ENCODE measurements at regions not wholly inside any gene's neighbourhood (a gene's known extent, or its start where the extent isn't known, plus 50 kb on each side); places are given as distances from the start of the nearest gene placed in this dataset.

- H3K27ac ChIP-seq (ENCODE audit: low read depth, low read length), result no peak overlapping the region
- H3K56ac ChIP-seq (replicated peaks; ENCODE audit: insufficient read length, low read depth, low read length), result no peak overlapping the region
- H2AK5ac ChIP-seq (ENCODE audit: low read depth, low read length), result no peak overlapping the region
- H3K18ac ChIP-seq (ENCODE audit: extremely low read depth, low read length), result no peak overlapping the region
- H2AFZ ChIP-seq (ENCODE audit: low read length), result no peak overlapping the region
- H3K9ac ChIP-seq (replicated peaks in 1 of 4; ENCODE audit: extremely low read depth in 1 of 4, low read depth in 3 of 4, low read length in 3 of 4), result no peak overlapping the region
- H3K23ac ChIP-seq (ENCODE audit: insufficient read length), result no peak overlapping the region
- WGBS, 2 experiments (ENCODE audit: extremely low coverage in 1 of 2, insufficient coverage in 1 of 2, insufficient read length in 1 of 2, insufficient replicate concordance in 2 of 2, low coverage in 1 of 2, low lambda C conversion rate in 2 of 2, missing lambda C conversion rate in 1 of 2), result 95% methylated on average over 6 of the region's 6 CpGs; no CpG with 5 or more reads in 1 of the 2 experiments
- H2BK20ac ChIP-seq (ENCODE audit: low read length), result no peak overlapping the region
- H4K20me1 ChIP-seq (replicated peaks in 1 of 2; ENCODE audit: control insufficient read depth in 1 of 2, insufficient read depth in 2 of 2, low read length in 2 of 2), result no peaks in the 10 kb centered on the region
- no peaks in the 10 kb centered on the region for H3K79me1 ChIP-seq (ENCODE audit: low read depth, low read length)
- H3K14ac ChIP-seq (ENCODE audit: insufficient read length), result no peak overlapping the region
- no peaks in the 10 kb centered on the region; a peak in 1 of 7 replicates for H3K27me3 ChIP-seq (replicated peaks in 1 of 4; ENCODE audit: control insufficient read depth in 3 of 4, extremely low read depth in 1 of 4, insufficient read depth in 3 of 4, low read length in 3 of 4)
- no peak overlapping the region for H2BK12ac ChIP-seq (ENCODE audit: low read depth, low read length)
- no peak overlapping the region for H2BK120ac ChIP-seq (replicated peaks; ENCODE audit: low read depth, low read length)
- H3K9me3 ChIP-seq (ENCODE audit: insufficient read depth in 2 of 2, low read depth in 1 of 2, low read length in 1 of 2), result no peaks in the 10 kb centered on the region
- no peaks in the 10 kb centered on the region for H3K79me2 ChIP-seq (ENCODE audit: control insufficient read depth in 1 of 2, insufficient read depth in 2 of 2, low read length in 2 of 2)
- no peaks in the 10 kb centered on the region for H3K23me2 ChIP-seq (ENCODE audit: low read depth, low read length)
- ChIA-PET CTCF (ENCODE audit: partially characterized antibody) (no interaction called here), POLR2A (ENCODE audit: partially characterized antibody) (no interaction called here)
- no peak overlapping the region for H2BK5ac ChIP-seq (ENCODE audit: low read depth, low read length)
- H4K8ac ChIP-seq (ENCODE audit: extremely low read depth, insufficient read depth, low read length), result no peak overlapping the region
- H2BK15ac ChIP-seq (ENCODE audit: low read length), result no peak overlapping the region
- H3K4me1 ChIP-seq (replicated peaks in 1 of 4; ENCODE audit: control insufficient read depth in 3 of 4, insufficient read depth in 4 of 4, low read length in 3 of 4), result peaks cover 0 to 5% (median 2%) of the 10 kb centered on the region in 4 experiments; a peak in 3 of 7 replicates
- no peaks in the 10 kb centered on the region for H3K36me3 ChIP-seq (ENCODE audit: control insufficient read depth in 2 of 4, insufficient read depth in 4 of 4, low read length in 3 of 4)
- H3K4me2 ChIP-seq (ENCODE audit: insufficient read depth in 1 of 2, low read depth in 2 of 2, low read length in 2 of 2), result no peak overlapping the region
- no peak overlapping the region for H3K4ac ChIP-seq (replicated peaks; ENCODE audit: insufficient read length, low read depth, low read length)
- FAIRE-seq (no peak), DNase-seq (ENCODE audit: low read depth in 1 of 2, low spot score in 2 of 2) (no peak)
- H4K91ac ChIP-seq (replicated peaks; ENCODE audit: insufficient read length, low read length), result no peak overlapping the region
- H3K4me3 ChIP-seq (ENCODE audit: extremely low read depth in 1 of 4, insufficient read depth in 2 of 4, low read depth in 3 of 4, low read length in 4 of 4), result no peak overlapping the region
- no peak overlapping the region for H4K5ac ChIP-seq (ENCODE audit: insufficient read length, low read depth, low read length)
- TF ChIP-seq CTBP2 (IDR thresholded peaks at IDR 0.05; ENCODE audit: borderline replicate concordance, insufficient read depth, insufficient read length, low read length) (no peak), TEAD4 (IDR thresholded peaks at IDR 0.05; ENCODE audit: low read depth, low read length) (no peak), EP300 (IDR thresholded peaks at IDR 0.05; ENCODE audit: borderline replicate concordance in 1 of 2, low read depth in 2 of 2, low read length in 2 of 2) (no peak)
These were observed 379.2 kb upstream of the POU3F3 start for GRCh38 chr2:104474716-104475115.

Data from H1 (cell line).